A549 (cell line): ENCODE measurements at regions not wholly inside any gene's neighbourhood (a gene's known extent, or its start where the extent isn't known, plus 50 kb on each side); places are given as distances from the start of the nearest gene placed in this dataset.

ENCODE experiments used
- ATAC-seq, 2 experiments: fragments of 200-7000 bp in 1 of 2; fragments of >200 bp in 1 of 2; cut with Nextera tagmentation in 1 of 2; cut with Tn5 transposase in 1 of 2; 3 replicates each; pipeline versions ENCODE4 v1.8.0 to v1.9.1; 2018 to 2020; ENCODE audit warnings: mild to moderate bottlenecking in 1 of 2, moderate library complexity in 1 of 2
- CTCF ChIA-PET: fragments of 300-600 bp; sonication (Branson Sonifier 250); formaldehyde crosslinking; extraction: SDS; loops from one replicate; lab custom pipeline; 2021; ENCODE audit warnings: antibody characterized with exemption, inconsistent platforms; lab: Yijun Ruan, JAX
- POLR2A ChIA-PET: fragments of 350-600 bp; formaldehyde crosslinking; extraction: SDS; loops from one replicate; lab custom pipeline; 2021; ENCODE audit warnings: antibody characterized with exemption, inconsistent platforms; lab: Yijun Ruan, JAX
- DNase-seq, 2 experiments: peaks; one replicate each; pipeline versions ENCODE4 v3.0.0 to v3.0.0-alpha.2; 2011 to 2016; ENCODE audit warnings: low read depth in 1 of 2, low spot score in 1 of 2
- FAIRE-seq: peaks from 2 replicates; lab custom pipeline; 2011; peaks lifted over from hg19 to GRCh38; lab: Jason Lieb, UNC
- H3K27ac ChIP-seq, 2 experiments: fragments of >200 bp; sonication (Bioruptor Twin); formaldehyde crosslinking; 3 replicates each; pipeline ENCODE4 v1.5.1; 2016 to 2017
- H3K4me1 ChIP-seq: fragments of >200 bp; sonication (Bioruptor Twin); formaldehyde crosslinking; 3 replicates; pipeline ENCODE4 v1.6.1; 2016
- H3K4me2 ChIP-seq: fragments of >200 bp; sonication (Bioruptor Twin); formaldehyde crosslinking; 3 replicates; pipeline ENCODE4 v1.6.1; 2016
- H3K4me3 ChIP-seq: fragments of >200 bp; sonication (Bioruptor Twin); formaldehyde crosslinking; 3 replicates; pipeline ENCODE4 v1.5.1; 2016
- H3K9me3 ChIP-seq: fragments of >200 bp; sonication (Bioruptor Twin); formaldehyde crosslinking; 3 replicates; pipeline ENCODE4 v1.6.1; 2016
- BHLHE40 ChIP-seq: IDR thresholded peaks from 2 replicates; pipeline ENCODE4 v1.6.1; 2012; ENCODE audit warnings: low read depth, low read length, inconsistent platforms
- CBX2 ChIP-seq: fragments of 200-600 bp; sonication (generic); IDR thresholded peaks from 2 replicates; pipeline ENCODE4 v1.6.1; 2016; ENCODE audit warnings: low read depth, mild to moderate bottlenecking, borderline replicate concordance
- CBX8 ChIP-seq: fragments of 200-600 bp; sonication (generic); IDR thresholded peaks from 2 replicates; pipeline ENCODE4 v1.6.1; 2016
- CHD2 ChIP-seq: fragments of 150-350 bp; IDR thresholded peaks from 2 replicates; pipeline ENCODE4 v1.6.1; 2014; ENCODE audit warnings: low read length; ENCODE audit not compliant: partially characterized antibody
- CHD4 ChIP-seq: fragments of 200-600 bp; sonication (generic); IDR thresholded peaks from 2 replicates; pipeline ENCODE4 v1.6.1; 2016; ENCODE audit warnings: antibody characterized with exemption, mild to moderate bottlenecking, borderline replicate concordance
- CTCF ChIP-seq: fragments of >200 bp; sonication (Bioruptor Twin); formaldehyde crosslinking; IDR thresholded peaks from 3 replicates; pipeline ENCODE4 v1.5.1; 2016
- E2F6 ChIP-seq: IDR thresholded peaks from 2 replicates; pipeline ENCODE4 v1.6.1; 2012; ENCODE audit warnings: low read depth, borderline replicate concordance
- EHMT2 ChIP-seq: fragments of 200-600 bp; sonication (generic); IDR thresholded peaks from 2 replicates; pipeline ENCODE4 v1.6.1; 2016; ENCODE audit warnings: antibody characterized with exemption, low read depth, mild to moderate bottlenecking, moderate library complexity
- ELK1 ChIP-seq: fragments of 150-350 bp; IDR thresholded peaks from 2 replicates; pipeline ENCODE4 v1.6.1; 2014; ENCODE audit warnings: low read depth, mild to moderate bottlenecking, low read length
- ESRRA ChIP-seq: fragments of 150-350 bp; IDR thresholded peaks from 2 replicates; pipeline ENCODE4 v1.6.1; 2014; ENCODE audit warnings: mild to moderate bottlenecking, low read length, borderline replicate concordance
- GATA3 ChIP-seq: IDR thresholded peaks from 2 replicates; pipeline ENCODE4 v1.6.1; 2012; ENCODE audit warnings: borderline replicate concordance
- HOXA7 ChIP-seq: fragments of 250-450 bp; sonication (Bioruptor Pico); IDR thresholded peaks from 2 replicates; pipeline ENCODE4 v1.5.0; 2020; ENCODE audit warnings: mild to moderate bottlenecking, moderate library complexity
- HOXB13 ChIP-seq: fragments of 250-450 bp; sonication (Bioruptor Pico); IDR thresholded peaks from 2 replicates; pipeline ENCODE4 v1.5.0; 2020; ENCODE audit warnings: low read depth, mild to moderate bottlenecking, moderate library complexity
- HOXB5 ChIP-seq: fragments of 250-450 bp; sonication (Bioruptor Pico); IDR thresholded peaks from 2 replicates; pipeline ENCODE4 v1.5.0; 2020; ENCODE audit warnings: mild to moderate bottlenecking, moderate library complexity
- JUN ChIP-seq, 2 experiments: fragments of >200 bp; sonication (Bioruptor Twin); formaldehyde crosslinking; IDR thresholded peaks; 2 replicates in 1 of 2; 3 replicates in 1 of 2; pipeline ENCODE4 v1.6.1; 2016 to 2017
- KDM5A ChIP-seq: fragments of 200-600 bp; sonication (generic); IDR thresholded peaks from 2 replicates; pipeline ENCODE4 v1.6.1; 2016; ENCODE audit warnings: antibody characterized with exemption, mild to moderate bottlenecking
- MAFK ChIP-seq: fragments of 450-650 bp; IDR thresholded peaks from 2 replicates; pipeline ENCODE4 v1.6.1; 2014; ENCODE audit not compliant: partially characterized antibody
- MAX ChIP-seq: IDR thresholded peaks from 2 replicates; pipeline ENCODE4 v1.6.1; 2012
- PBX3 ChIP-seq: IDR thresholded peaks from 2 replicates; pipeline ENCODE4 v1.6.1; 2012
- RAD21 ChIP-seq, 2 experiments: fragments of >200 bp in 1 of 2; sonication (Bioruptor Twin) in 1 of 2; formaldehyde crosslinking in 1 of 2; IDR thresholded peaks in 1 of 2; conservative IDR thresholded peaks in 1 of 2; 2 replicates in 1 of 2; 3 replicates in 1 of 2; pipeline ENCODE4 v1.6.1; 2012 to 2018; ENCODE audit warnings: inconsistent platforms in 1 of 2
- RCOR1 ChIP-seq: fragments of 150-350 bp; IDR thresholded peaks from 2 replicates; pipeline ENCODE4 v1.6.1; 2014; ENCODE audit warnings: antibody characterized with exemption, low read length, low read depth
- REST ChIP-seq: fragments of 200-600 bp; sonication (generic); IDR thresholded peaks from 2 replicates; pipeline ENCODE4 v1.6.1; 2016; ENCODE audit warnings: antibody characterized with exemption, mild to moderate bottlenecking, moderate library complexity
- RNF2 ChIP-seq: fragments of 200-600 bp; sonication (generic); IDR thresholded peaks from 2 replicates; pipeline ENCODE4 v1.6.1; 2016; ENCODE audit warnings: low read depth, mild to moderate bottlenecking, antibody characterized with exemption, moderate library complexity, borderline replicate concordance
- TFCP2L1 ChIP-seq: fragments of 250-450 bp; sonication (Bioruptor Pico); IDR thresholded peaks from 2 replicates; pipeline ENCODE4 v1.5.0; 2021; ENCODE audit warnings: mild to moderate bottlenecking
- TP53 ChIP-seq: fragments of 250-450 bp; sonication (Bioruptor Pico); IDR thresholded peaks from 2 replicates; pipeline ENCODE4 v1.5.0; 2021; ENCODE audit warnings: mild to moderate bottlenecking, moderate library complexity
- ZFP36 ChIP-seq: fragments of 450-650 bp; IDR thresholded peaks from 2 replicates; pipeline ENCODE4 v1.6.1; 2014; ENCODE audit warnings: borderline replicate concordance; ENCODE audit not compliant: partially characterized antibody
- ZNF302 ChIP-seq: fragments of 250-450 bp; sonication (Bioruptor Pico); IDR thresholded peaks from 2 replicates; pipeline ENCODE4 v1.9.0; 2021; ENCODE audit warnings: inconsistent platforms, mild to moderate bottlenecking, moderate library complexity
- WGBS: methylation state at CpG from one replicate; pipeline ENCODE4 v1.1.6; 2017; ENCODE audit errors: missing lambda C conversion rate; 5-methylcytosine and 5-hydroxymethylcytosine counted together

GRCh38 chr12:97899956-97900355 is 437.4 kb downstream of the RMST start:
- no peak for TF ChIP-seq HOXB13 (CRISPR knock-in tag)
- CTCF ChIA-PET = no interaction called here
- Histone ChIP-seq H3K4me1 (no peaks in the 10 kb centered on the region), H3K9me3 (no peaks in the 10 kb centered on the region), H3K27ac (no peak overlapping the region), H3K4me2 (no peak overlapping the region), H3K4me3 (no peak overlapping the region)
- 3% methylated on average over 1 of the region's 1 CpG for WGBS
- DNase-seq (no peak), FAIRE-seq (no peak), ATAC-seq (no peak)
- POLR2A ChIA-PET = no interaction called here

- FAIRE-seq (no peak), DNase-seq (no peak), ATAC-seq (no peak)
- H3K27ac ChIP-seq = no peak overlapping the region
- no peaks in the 10 kb centered on the region for H3K9me3 ChIP-seq
- ChIA-PET POLR2A (no interaction called here), CTCF (no interaction called here)
- no peak for TF ChIP-seq TFCP2L1 (CRISPR knock-in tag)
- TF ChIP-seq CBX8 = no peak
- TF ChIP-seq TP53 (CRISPR knock-in tag) = no peak
- TF ChIP-seq MAX = no peak
- TF ChIP-seq ESRRA = no peak
- TF ChIP-seq PBX3 = no peak
- TF ChIP-seq HOXA7 = no peak
- no peak for TF ChIP-seq RNF2
- TF ChIP-seq ZNF302 (CRISPR knock-in tag) = no peak
- TF ChIP-seq BHLHE40 = no peak
- TF ChIP-seq RCOR1 = no peak
- TF ChIP-seq HOXB13 (CRISPR knock-in tag) = no peak
- TF ChIP-seq HOXB5 (CRISPR knock-in tag) = no peak
- no peak for TF ChIP-seq GATA3
- TF ChIP-seq MAFK = no peak
- no peak for TF ChIP-seq REST
- TF ChIP-seq ZFP36 = no peak
- no peak for TF ChIP-seq EHMT2
- TF ChIP-seq CTCF = no peak
- no peak overlapping the region for H3K4me3 ChIP-seq
- WGBS = 7% methylated on average over 4 of the region's 4 CpGs
- no peak overlapping the region for H3K4me2 ChIP-seq
- H3K4me1 ChIP-seq = no peaks in the 10 kb centered on the region
These were observed 440.8 kb downstream of the RMST start for GRCh38 chr12:97903356-97903755.

- DNase-seq (no peak), FAIRE-seq (no peak), ATAC-seq (no peak)
- no peaks in the 10 kb centered on the region for H3K4me1 ChIP-seq
- POLR2A ChIA-PET = no interaction called here
- H3K27ac ChIP-seq = no peak overlapping the region
- no peak overlapping the region for H3K4me2 ChIP-seq
- H3K9me3 ChIP-seq = no peaks in the 10 kb centered on the region
- CTCF ChIA-PET = no interaction called here
- H3K4me3 ChIP-seq = no peak overlapping the region
- TF ChIP-seq CHD4 (no peak), CBX2 (no peak), KDM5A (no peak), JUN (IDR thresholded peaks at IDR 0.05) (no peak), RAD21 (conservative IDR thresholded peaks at IDR 0.05 in 1 of 2, IDR thresholded peaks at IDR 0.05 in 1 of 2) (no peak), ELK1 (no peak), RNF2 (no peak), CHD2 (no peak), TP53 (CRISPR knock-in tag) (no peak), E2F6 (no peak)
These were observed 444.9 kb downstream of the RMST start for GRCh38 chr12:97907504-97907903.
